ENCODE measurements at regions not wholly inside any gene's neighbourhood (a gene's known extent, or its start where the extent isn't known, plus 50 kb on each side); places are given as distances from the start of the nearest gene placed in this dataset.

DNA sequence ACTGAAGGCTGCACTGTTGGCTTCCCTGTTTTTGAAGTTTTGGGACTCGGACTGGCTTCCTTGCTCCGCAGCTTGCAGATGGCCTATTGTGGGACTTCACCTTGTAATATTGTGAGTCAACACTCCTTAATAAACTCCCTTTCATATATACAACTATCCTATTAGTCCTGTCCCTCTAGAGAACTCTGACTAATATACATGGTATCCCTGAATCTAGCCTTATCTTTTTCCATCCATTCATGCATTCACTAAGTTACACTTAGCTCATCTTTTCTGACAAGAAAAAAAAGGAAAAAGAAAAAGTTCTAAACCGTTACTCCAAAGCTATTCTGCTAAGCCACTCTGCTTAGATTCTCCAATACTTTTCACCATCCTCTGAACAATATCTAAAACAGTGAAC is 1260.2 kb upstream of the PCDH7 start:
- TF ChIP-seq ZNF302 (CRISPR knock-in tag; IDR thresholded peaks at IDR 0.05) (no peak), USF2 (IDR thresholded peaks at IDR 0.05) (no peak), POLR2A (IDR thresholded peaks at IDR 0.05; ENCODE audit: low read length) (no peak), CEBPB (IDR thresholded peaks at IDR 0.05) (no peak), BCL3 (IDR thresholded peaks at IDR 0.05) (no peak), EP300 (IDR thresholded peaks at IDR 0.05) (no peak), MAZ (IDR thresholded peaks at IDR 0.05; ENCODE audit: borderline replicate concordance, low read depth, low read length) (no peak), JUNB (IDR thresholded peaks at IDR 0.05) (no peak)
- TF ChIP-seq, protein P1, sequence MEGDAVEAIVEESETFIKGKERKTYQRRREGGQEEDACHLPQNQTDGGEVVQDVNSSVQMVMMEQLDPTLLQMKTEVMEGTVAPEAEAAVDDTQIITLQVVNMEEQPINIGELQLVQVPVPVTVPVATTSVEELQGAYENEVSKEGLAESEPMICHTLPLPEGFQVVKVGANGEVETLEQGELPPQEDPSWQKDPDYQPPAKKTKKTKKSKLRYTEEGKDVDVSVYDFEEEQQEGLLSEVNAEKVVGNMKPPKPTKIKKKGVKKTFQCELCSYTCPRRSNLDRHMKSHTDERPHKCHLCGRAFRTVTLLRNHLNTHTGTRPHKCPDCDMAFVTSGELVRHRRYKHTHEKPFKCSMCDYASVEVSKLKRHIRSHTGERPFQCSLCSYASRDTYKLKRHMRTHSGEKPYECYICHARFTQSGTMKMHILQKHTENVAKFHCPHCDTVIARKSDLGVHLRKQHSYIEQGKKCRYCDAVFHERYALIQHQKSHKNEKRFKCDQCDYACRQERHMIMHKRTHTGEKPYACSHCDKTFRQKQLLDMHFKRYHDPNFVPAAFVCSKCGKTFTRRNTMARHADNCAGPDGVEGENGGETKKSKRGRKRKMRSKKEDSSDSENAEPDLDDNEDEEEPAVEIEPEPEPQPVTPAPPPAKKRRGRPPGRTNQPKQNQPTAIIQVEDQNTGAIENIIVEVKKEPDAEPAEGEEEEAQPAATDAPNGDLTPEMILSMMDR (IDR thresholded peaks at IDR 0.05), result no peak
